GM21619 (cell line): ENCODE measurements at regions not wholly inside any gene's neighbourhood (a gene's known extent, or its start where the extent isn't known, plus 50 kb on each side); places are given as distances from the start of the nearest gene placed in this dataset.
"Not testable (repeated sequence)": the region's sequence is repeated elsewhere in the genome, so short reads cannot be mapped to it uniquely, and the experiment has no call there.

Experiments used
- ATAC-seq: cut with Tn5 transposase; IDR thresholded peaks from one replicate; pipeline ENCODE4 v1.9.1; 2021; ENCODE audit not compliant: unreplicated experiment

GRCh38 chr2:107535905-107536689, 290.6 kb upstream of the RGPD4 start:
- ATAC-seq, result not testable (repeated sequence)

GRCh38 chr2:107542314-107542740, 284.4 kb upstream of the RGPD4 start:
- no peak for ATAC-seq

GRCh38 chr2:107543793-107544192, 282.9 kb upstream of the RGPD4 start:
- ATAC-seq, result no peak

- no peak for ATAC-seq
Observed at GRCh38 chr2:107545066-107545465, 281.6 kb upstream of the RGPD4 start.

- ATAC-seq, result no peak
Observed at GRCh38 chr2:107545851-107546250, 280.8 kb upstream of the RGPD4 start.

- ATAC-seq, result no peak
Observed at GRCh38 chr2:107548216-107548615, 278.5 kb upstream of the RGPD4 start.

- no peak for ATAC-seq
Observed at GRCh38 chr2:107553046-107553445, 273.6 kb upstream of the RGPD4 start.

- ATAC-seq, result no peak
Observed at GRCh38 chr2:107553539-107553938, 273.2 kb upstream of the RGPD4 start.

GRCh38 chr2:107556038-107556627, 270.6 kb upstream of the RGPD4 start:
- no peak for ATAC-seq

GRCh38 chr2:107558295-107558694, 268.4 kb upstream of the RGPD4 start:
- no peak for ATAC-seq

- no peak for ATAC-seq
Observed at GRCh38 chr2:107569496-107569895, 257.2 kb upstream of the RGPD4 start.

GRCh38 chr2:107570876-107571275, 255.8 kb upstream of the RGPD4 start:
- ATAC-seq, result no peak

- ATAC-seq, result not testable (repeated sequence)
Observed at GRCh38 chr2:107572890-107573289, 253.8 kb upstream of the RGPD4 start.

- no peak for ATAC-seq
Observed at GRCh38 chr2:107576991-107577390, 249.7 kb upstream of the RGPD4 start.

- ATAC-seq, result no peak
Observed at GRCh38 chr2:107582487-107582886, 244.2 kb upstream of the RGPD4 start.

GRCh38 chr2:107584577-107584976, 242.1 kb upstream of the RGPD4 start:
- no peak for ATAC-seq

GRCh38 chr2:107585851-107586250, 240.8 kb upstream of the RGPD4 start:
- no peak for ATAC-seq

- ATAC-seq, result no peak
Observed at GRCh38 chr2:107588181-107588580, 238.5 kb upstream of the RGPD4 start.

- no peak for ATAC-seq
Observed at GRCh38 chr2:107589079-107589491, 237.6 kb upstream of the RGPD4 start.

- ATAC-seq, result no peak
Observed at GRCh38 chr2:107591561-107592279, 235.0 kb upstream of the RGPD4 start.

GRCh38 chr2:107592280-107592624, 234.4 kb upstream of the RGPD4 start:
- ATAC-seq, result no peak

GRCh38 chr2:107595285-107595684, 231.4 kb upstream of the RGPD4 start:
- ATAC-seq, result no peak
